Colonic mucosa (tissue), 4 donors: ENCODE measurements at regions not wholly inside any gene's neighbourhood (a gene's known extent, or its start where the extent isn't known, plus 50 kb on each side); places are given as distances from the start of the nearest gene placed in this dataset.

Experiments
- DNase-seq: peaks from one replicate; pipeline ENCODE4 v3.0.0-alpha.2; 2020
- H3K27ac ChIP-seq: fragments of 200-600 bp; one replicate; pipeline ENCODE4 v1.8.0; 2021
- H3K27me3 ChIP-seq: fragments of 200-600 bp; one replicate; pipeline ENCODE4 v1.8.0; 2021
- H3K36me3 ChIP-seq: fragments of 200-600 bp; one replicate; pipeline ENCODE4 v1.8.0; 2021
- H3K4me1 ChIP-seq: fragments of 200-600 bp; one replicate; pipeline ENCODE4 v1.8.0; 2021; ENCODE audit warnings: mild to moderate bottlenecking
- H3K4me3 ChIP-seq: fragments of 200-600 bp; one replicate; pipeline ENCODE4 v1.8.0; 2021
- H3K9ac ChIP-seq, 2 donors: one replicate each; pipeline ENCODE4 v1.7.0; 2013; ENCODE audit warnings: control low read depth in 2 of 2, low read depth in 2 of 2, low read length in 2 of 2
- H3K9me3 ChIP-seq: fragments of 200-600 bp; one replicate; pipeline ENCODE4 v1.8.0; 2021
- intact Hi-C: fragments of 100-400 bp; cut with DNase I; formaldehyde crosslinking; loops from one replicate; pipeline ENCODE4 v1.14.1; 2022
- TF ChIP-seq, protein P1 (sequence below): fragments of 200-600 bp; IDR thresholded peaks from one replicate; pipeline ENCODE4 v1.8.0; 2022; ENCODE audit warnings: antibody characterized with exemption, mild to moderate bottlenecking
- donor health status: healthy.
- donor health status: DM: no; HTN: no; CAD: no.
- donor health status: DM: no; HTN: no; CAD: no.

DNA sequence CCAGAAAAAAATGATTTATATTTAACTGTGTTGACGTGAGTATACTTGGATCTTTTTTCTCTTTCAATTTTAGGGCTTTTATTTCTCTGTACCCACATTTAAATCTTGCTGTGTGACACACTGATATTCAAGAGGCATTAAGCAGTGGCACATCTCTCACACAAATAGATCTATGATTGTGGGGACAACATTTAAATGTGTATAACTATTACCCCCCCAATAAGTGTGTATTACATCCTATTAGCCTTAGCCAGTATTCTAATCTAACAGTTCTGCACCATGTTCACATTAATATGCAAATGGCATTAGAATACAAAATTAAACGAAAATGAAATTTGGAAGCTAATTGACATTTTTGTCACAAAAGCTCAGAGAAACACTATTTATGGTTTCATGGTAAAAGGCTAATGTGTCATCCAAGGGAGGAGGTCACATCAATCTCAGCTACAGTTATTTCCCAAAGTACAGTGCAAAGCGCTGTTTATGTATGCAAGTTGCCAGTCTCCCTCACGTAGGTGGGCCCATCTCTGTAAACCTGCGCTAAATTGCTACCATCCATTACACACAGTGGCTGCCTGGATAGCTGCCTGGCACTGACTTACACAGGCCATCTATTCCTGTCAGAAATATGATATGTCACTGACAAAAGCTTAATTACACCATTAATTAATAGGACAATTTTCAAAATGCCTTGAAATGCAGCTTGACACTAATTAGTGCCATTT, 984.7 kb upstream of the PCDH9 start:
- Histone ChIP-seq H3K27me3 (no peaks in the 10 kb centered on the region), H3K4me1 (no peaks in the 10 kb centered on the region), H3K9ac (no peak overlapping the region), H3K36me3 (no peaks in the 10 kb centered on the region), H3K4me3 (no peak overlapping the region), H3K9me3 (no peaks in the 10 kb centered on the region), H3K27ac (no peak overlapping the region)
- TF ChIP-seq, protein P1, sequence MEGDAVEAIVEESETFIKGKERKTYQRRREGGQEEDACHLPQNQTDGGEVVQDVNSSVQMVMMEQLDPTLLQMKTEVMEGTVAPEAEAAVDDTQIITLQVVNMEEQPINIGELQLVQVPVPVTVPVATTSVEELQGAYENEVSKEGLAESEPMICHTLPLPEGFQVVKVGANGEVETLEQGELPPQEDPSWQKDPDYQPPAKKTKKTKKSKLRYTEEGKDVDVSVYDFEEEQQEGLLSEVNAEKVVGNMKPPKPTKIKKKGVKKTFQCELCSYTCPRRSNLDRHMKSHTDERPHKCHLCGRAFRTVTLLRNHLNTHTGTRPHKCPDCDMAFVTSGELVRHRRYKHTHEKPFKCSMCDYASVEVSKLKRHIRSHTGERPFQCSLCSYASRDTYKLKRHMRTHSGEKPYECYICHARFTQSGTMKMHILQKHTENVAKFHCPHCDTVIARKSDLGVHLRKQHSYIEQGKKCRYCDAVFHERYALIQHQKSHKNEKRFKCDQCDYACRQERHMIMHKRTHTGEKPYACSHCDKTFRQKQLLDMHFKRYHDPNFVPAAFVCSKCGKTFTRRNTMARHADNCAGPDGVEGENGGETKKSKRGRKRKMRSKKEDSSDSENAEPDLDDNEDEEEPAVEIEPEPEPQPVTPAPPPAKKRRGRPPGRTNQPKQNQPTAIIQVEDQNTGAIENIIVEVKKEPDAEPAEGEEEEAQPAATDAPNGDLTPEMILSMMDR, result no peak
- intact Hi-C loops, result no loop called here
- no peak for DNase-seq

DNA sequence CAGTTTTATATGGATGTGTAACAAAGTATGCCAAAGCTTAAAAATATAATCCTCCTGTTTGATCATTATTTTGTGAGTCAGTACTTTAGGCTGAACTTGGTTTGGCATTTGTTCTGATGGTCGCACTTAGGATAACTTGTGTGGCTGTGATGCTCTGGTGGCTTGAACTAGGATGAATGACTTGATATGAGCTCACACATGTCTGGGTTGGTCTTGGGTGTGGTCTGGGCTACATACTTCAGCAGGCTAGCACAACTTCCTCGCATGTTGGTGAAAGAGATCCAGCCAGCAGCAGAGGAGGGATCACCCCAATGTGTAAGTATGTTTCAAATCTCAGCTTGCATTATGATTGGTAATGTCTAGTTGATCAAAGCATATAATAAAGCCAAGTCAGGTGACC, 969.1 kb upstream of the PCDH9 start:
- intact Hi-C loops, result no loop called here
- H3K27ac ChIP-seq, result no peak overlapping the region
- TF ChIP-seq, protein P1, result no peak
- H3K9ac ChIP-seq, result no peak overlapping the region
- no peaks in the 10 kb centered on the region for H3K27me3 ChIP-seq
- DNase-seq, result no peak
- H3K9me3 ChIP-seq, result no peaks in the 10 kb centered on the region
- no peak overlapping the region for H3K4me3 ChIP-seq
- no peaks in the 10 kb centered on the region for H3K36me3 ChIP-seq
- no peaks in the 10 kb centered on the region for H3K4me1 ChIP-seq

DNA sequence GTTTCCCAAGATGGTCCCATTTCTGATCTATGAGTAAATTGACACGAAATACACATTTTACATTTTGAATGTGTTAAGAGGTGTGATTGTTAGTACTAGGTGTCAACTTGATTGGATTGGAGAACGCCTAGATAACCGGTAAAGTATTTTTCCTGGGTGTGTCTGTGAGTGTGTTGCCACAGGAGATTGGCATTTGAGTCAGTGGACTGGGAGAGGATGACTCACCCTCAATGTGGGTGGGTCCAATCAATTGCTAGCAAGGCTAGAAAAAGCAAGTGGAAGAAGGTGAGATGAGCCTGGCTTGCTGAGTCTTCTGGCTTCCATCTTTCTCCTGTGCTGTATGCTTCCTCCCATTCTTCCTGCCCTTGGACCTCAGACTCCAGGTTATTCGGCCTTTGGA, 960.7 kb upstream of the PCDH9 start:
- Histone ChIP-seq H3K9ac (no peak overlapping the region), H3K27ac (no peak overlapping the region), H3K36me3 (no peaks in the 10 kb centered on the region), H3K4me3 (no peak overlapping the region), H3K27me3 (no peaks in the 10 kb centered on the region), H3K4me1 (no peaks in the 10 kb centered on the region), H3K9me3 (no peaks in the 10 kb centered on the region)
- no peak for DNase-seq
- TF ChIP-seq, protein P1, result no peak
- intact Hi-C loops, result no loop called here

DNA sequence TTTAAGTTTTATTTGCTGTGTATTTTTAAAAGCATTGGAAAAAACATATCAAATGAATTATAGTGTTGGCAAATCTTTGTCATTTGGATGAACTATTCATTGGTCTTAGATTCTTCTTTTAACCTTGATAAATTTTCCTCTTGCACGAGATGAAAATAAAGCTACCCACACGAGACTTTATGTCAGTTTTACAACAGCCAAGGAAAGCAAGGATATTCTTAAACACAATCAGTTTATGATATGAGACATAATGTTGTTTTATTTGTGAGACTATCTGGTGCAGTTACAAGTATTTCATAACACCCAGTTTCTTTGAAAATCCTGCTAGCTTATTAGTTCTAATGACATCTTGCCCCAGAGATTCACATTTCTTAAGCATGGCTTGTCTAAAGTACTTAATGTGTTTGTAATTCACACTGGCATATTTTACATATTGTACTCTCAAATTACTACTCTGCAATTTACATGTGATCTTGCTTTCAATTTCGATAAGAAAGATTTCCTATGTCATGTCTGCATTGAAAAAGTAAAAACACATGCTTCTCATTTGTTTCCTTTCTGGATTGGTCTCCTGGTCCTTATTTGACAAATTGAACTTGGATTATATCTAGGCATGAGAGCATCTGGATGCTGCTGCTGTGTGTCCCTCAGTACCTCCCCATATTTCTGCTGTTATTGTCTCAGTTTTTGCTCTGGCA, 955.5 kb upstream of the PCDH9 start:
- no peak overlapping the region for H3K27ac ChIP-seq
- TF ChIP-seq, protein P1, result no peak
- H3K36me3 ChIP-seq, result no peaks in the 10 kb centered on the region
- no peak overlapping the region for H3K4me3 ChIP-seq
- no peaks in the 10 kb centered on the region for H3K9me3 ChIP-seq
- H3K27me3 ChIP-seq, result no peaks in the 10 kb centered on the region
- H3K9ac ChIP-seq, result no peak overlapping the region
- intact Hi-C loops, result no loop called here
- H3K4me1 ChIP-seq, result no peaks in the 10 kb centered on the region
- DNase-seq, result no peak

DNA sequence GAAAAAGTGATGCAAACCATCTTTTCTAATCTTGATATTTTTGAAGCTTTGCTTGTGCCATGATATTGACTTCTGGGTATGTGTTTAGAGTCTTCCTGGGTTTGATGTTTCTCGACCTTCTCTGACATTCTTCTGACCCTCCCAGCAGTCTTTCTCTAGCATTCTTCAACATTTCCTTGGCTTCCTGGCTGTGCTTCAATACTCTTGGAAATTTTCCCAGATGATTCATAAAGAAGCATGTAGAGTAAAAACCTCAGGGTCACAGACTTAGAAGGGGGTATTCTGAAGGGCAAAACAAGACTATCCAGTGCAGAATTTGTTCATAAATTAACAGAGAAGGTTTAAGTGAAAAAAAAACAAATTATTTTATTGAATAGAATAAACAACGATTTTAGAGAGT, 946.3 kb upstream of the PCDH9 start:
- H3K27me3 ChIP-seq, result no peaks in the 10 kb centered on the region
- no peak overlapping the region for H3K9ac ChIP-seq
- intact Hi-C loops, result no loop called here
- TF ChIP-seq, protein P1, result no peak
- H3K36me3 ChIP-seq, result no peaks in the 10 kb centered on the region
- H3K9me3 ChIP-seq, result no peaks in the 10 kb centered on the region
- no peak for DNase-seq
- H3K4me3 ChIP-seq, result no peak overlapping the region
- no peaks in the 10 kb centered on the region for H3K4me1 ChIP-seq
- no peak overlapping the region for H3K27ac ChIP-seq
